ENCODE measurements at regions not wholly inside any gene's neighbourhood (a gene's known extent, or its start where the extent isn't known, plus 50 kb on each side); places are given as distances from the start of the nearest gene placed in this dataset.
A peak's percentile ranks its signal among the peaks of the same experiment; 100 is the strongest.
"Not testable (repeated sequence)": the region's sequence is repeated elsewhere in the genome, so short reads cannot be mapped to it uniquely, and the experiment has no call there.

DNA sequence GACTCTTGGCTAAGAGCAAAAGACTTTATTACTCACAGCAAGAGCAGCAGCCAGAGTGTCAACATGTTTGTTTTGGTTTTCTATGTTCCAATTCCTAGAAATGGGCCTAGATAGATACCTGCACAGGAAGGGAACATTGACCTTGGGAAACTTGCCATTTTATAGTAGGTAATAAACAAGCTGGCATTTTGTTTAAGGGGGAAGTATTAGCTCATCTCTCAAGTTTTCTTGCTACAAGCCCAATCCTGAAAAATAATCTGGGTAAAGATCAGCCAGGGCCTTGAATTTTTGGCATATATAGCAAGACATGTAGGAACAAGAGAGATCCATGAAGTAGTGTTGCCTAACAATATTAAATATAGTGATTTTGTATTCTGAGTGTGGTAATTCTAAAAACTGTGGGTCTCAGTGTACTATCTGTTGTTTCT, 51.4 kb upstream of the RGL1 start:
- intact Hi-C loops (cut with DNase I) = no loop called here
- Histone ChIP-seq H3K4me1 (ENCODE audit: control insufficient read depth in 1 of 2, insufficient read depth in 2 of 2, low read length in 2 of 2) (no peaks in the 10 kb centered on the region), H3K27ac (ENCODE audit: low read depth in 1 of 2, low read length in 2 of 2) (no peak overlapping the region), H3K36me3 (ENCODE audit: control insufficient read depth in 1 of 2, insufficient read depth in 2 of 2, low read length in 1 of 2) (no peaks in the 10 kb centered on the region), H3K27me3 (ENCODE audit: control insufficient read depth in 1 of 2, insufficient read depth in 2 of 2, low read length in 1 of 2) (no peaks in the 10 kb centered on the region), H3K4me3 (ENCODE audit: low read length in 2 of 2) (no peak overlapping the region), H3K9me3 (ENCODE audit: control insufficient read depth, low read length) (no peaks in the 10 kb centered on the region)
- ATAC-seq (ENCODE audit: low FRiP score) (peak; percentile 90), DNase-seq (no peak)

GRCh38 chr1:183744132-183744913, 60.6 kb upstream of the RGL1 start:
- intact Hi-C loops (cut with DNase I) = no loop called here
- Histone ChIP-seq H3K4me1 (ENCODE audit: control insufficient read depth in 1 of 2, insufficient read depth in 2 of 2, low read length in 2 of 2) (no peaks in the 10 kb centered on the region), H3K27ac (ENCODE audit: low read depth in 1 of 2, low read length in 2 of 2) (no peak overlapping the region), H3K36me3 (ENCODE audit: control insufficient read depth in 1 of 2, insufficient read depth in 2 of 2, low read length in 1 of 2) (peaks cover 0 to 3% of the 10 kb centered on the region in 2 donors), H3K9me3 (ENCODE audit: control insufficient read depth, low read length) (no peaks in the 10 kb centered on the region), H3K4me3 (ENCODE audit: low read length in 2 of 2) (no peak overlapping the region), H3K27me3 (ENCODE audit: control insufficient read depth in 1 of 2, insufficient read depth in 2 of 2, low read length in 1 of 2) (no peaks in the 10 kb centered on the region)
- ATAC-seq (ENCODE audit: low FRiP score) (no peak), DNase-seq (no peak)
- 71 to 74% methylated on average over 1 of the region's 1 CpG for WGBS, 2 donors

DNA sequence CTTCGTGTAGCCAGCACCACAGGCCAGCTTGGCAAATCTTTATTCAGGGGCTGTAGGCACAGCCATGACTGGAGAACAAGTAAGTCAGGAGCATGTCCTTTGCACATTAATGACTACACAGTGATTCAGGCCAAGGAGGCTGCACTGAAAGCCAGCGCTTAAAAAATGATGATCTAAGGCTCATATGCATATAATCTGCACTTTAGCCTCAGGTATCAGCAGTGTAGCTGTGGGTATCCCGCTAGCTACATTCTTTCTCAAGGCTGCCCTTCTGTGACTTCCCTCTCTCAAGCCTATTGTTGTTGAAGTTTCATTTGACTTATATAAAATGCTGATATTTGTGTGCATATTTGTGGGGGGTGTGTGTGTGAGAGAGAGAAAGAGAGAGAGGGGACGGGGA, 62.6 kb upstream of the RGL1 start:
- no peak overlapping the region for H3K27ac ChIP-seq (ENCODE audit: low read depth in 1 of 2, low read length in 2 of 2)
- ATAC-seq (ENCODE audit: low FRiP score) (no peak), DNase-seq (no peak)
- H3K4me1 ChIP-seq (ENCODE audit: control insufficient read depth in 1 of 2, insufficient read depth in 2 of 2, low read length in 2 of 2) = no peaks in the 10 kb centered on the region
- peaks cover 0 to 3% of the 10 kb centered on the region in 2 donors for H3K36me3 ChIP-seq (ENCODE audit: control insufficient read depth in 1 of 2, insufficient read depth in 2 of 2, low read length in 1 of 2)
- no peak overlapping the region for H3K4me3 ChIP-seq (ENCODE audit: low read length in 2 of 2)
- no peaks in the 10 kb centered on the region for H3K27me3 ChIP-seq (ENCODE audit: control insufficient read depth in 1 of 2, insufficient read depth in 2 of 2, low read length in 1 of 2)
- no peaks in the 10 kb centered on the region for H3K9me3 ChIP-seq (ENCODE audit: control insufficient read depth, low read length)
- WGBS, 2 donors = 90 to 95% methylated on average over 4 of the region's 4 CpGs
- intact Hi-C loops (cut with DNase I) = no loop called here

GRCh38 chr1:183739741-183740271, 65.1 kb upstream of the RGL1 start:
- peaks cover 0 to 3% of the 10 kb centered on the region in 2 donors for H3K36me3 ChIP-seq (ENCODE audit: control insufficient read depth in 1 of 2, insufficient read depth in 2 of 2, low read length in 1 of 2)
- intact Hi-C loops (cut with DNase I) = no loop called here
- H3K4me1 ChIP-seq (ENCODE audit: control insufficient read depth in 1 of 2, insufficient read depth in 2 of 2, low read length in 2 of 2) = no peaks in the 10 kb centered on the region
- no peaks in the 10 kb centered on the region for H3K9me3 ChIP-seq (ENCODE audit: control insufficient read depth, low read length)
- H3K27me3 ChIP-seq (ENCODE audit: control insufficient read depth in 1 of 2, insufficient read depth in 2 of 2, low read length in 1 of 2) = no peaks in the 10 kb centered on the region
- 75 to 79% methylated on average over 6 of the region's 6 CpGs for WGBS, 2 donors
- no peak overlapping the region for H3K27ac ChIP-seq (ENCODE audit: low read depth in 1 of 2, low read length in 2 of 2)
- DNase-seq = no peak
- no peak overlapping the region for H3K4me3 ChIP-seq (ENCODE audit: low read length in 2 of 2)
- no peak for ATAC-seq (ENCODE audit: low FRiP score)

DNA sequence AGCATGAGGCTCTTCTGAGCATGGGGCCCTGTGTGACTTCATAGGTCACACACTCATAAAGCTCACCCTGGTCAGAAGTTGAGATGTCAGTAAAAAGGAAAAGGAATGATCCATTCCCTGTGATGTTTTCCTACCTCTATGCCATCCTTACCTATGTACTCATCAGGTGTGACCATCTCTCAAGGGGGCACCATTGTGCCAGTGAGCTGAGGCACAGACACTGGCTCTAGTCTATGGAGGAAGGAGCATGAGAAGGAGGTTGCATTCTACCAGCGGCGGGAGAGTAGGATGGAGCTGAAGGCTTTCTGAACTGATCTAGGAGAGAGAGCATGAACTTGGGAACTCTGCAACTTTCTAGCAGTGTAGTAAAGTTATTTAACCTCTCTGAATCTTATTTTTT, 65.8 kb upstream of the RGL1 start:
- intact Hi-C loops (cut with DNase I) = no loop called here
- H3K27ac ChIP-seq (ENCODE audit: low read depth in 1 of 2, low read length in 2 of 2) = no peak overlapping the region
- ATAC-seq (ENCODE audit: low FRiP score) (no peak), DNase-seq (no peak)
- H3K36me3 ChIP-seq (ENCODE audit: control insufficient read depth in 1 of 2, insufficient read depth in 2 of 2, low read length in 1 of 2) = peaks cover 0 to 3% of the 10 kb centered on the region in 2 donors
- no peaks in the 10 kb centered on the region for H3K9me3 ChIP-seq (ENCODE audit: control insufficient read depth, low read length)
- 96 to 99% methylated on average over 2 of the region's 2 CpGs for WGBS, 2 donors
- H3K27me3 ChIP-seq (ENCODE audit: control insufficient read depth in 1 of 2, insufficient read depth in 2 of 2, low read length in 1 of 2) = no peaks in the 10 kb centered on the region
- no peak overlapping the region for H3K4me3 ChIP-seq (ENCODE audit: low read length in 2 of 2)
- no peaks in the 10 kb centered on the region for H3K4me1 ChIP-seq (ENCODE audit: control insufficient read depth in 1 of 2, insufficient read depth in 2 of 2, low read length in 2 of 2)

DNA sequence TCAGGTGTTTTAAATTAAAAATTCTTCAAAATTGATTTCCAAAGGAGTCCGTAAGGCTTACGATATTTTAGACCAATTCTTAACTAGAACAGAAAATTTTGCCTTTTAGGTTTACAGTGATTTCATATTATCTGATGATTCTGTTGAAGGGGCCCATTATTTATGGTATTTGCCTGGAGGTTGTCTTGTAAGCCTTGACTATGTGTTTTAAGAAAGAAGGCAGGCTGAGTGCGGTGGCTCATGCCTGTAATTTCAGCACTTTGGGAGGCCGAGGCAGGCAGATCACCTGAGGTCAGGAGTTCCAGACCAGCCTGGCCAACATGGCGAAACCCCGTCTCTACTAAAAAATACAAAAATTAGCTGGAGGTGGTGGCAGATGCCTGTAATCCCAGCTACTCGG, 67.0 kb upstream of the RGL1 start:
- H3K4me3 ChIP-seq (ENCODE audit: low read length in 2 of 2); H3K27me3 ChIP-seq (ENCODE audit: control insufficient read depth in 1 of 2, insufficient read depth in 2 of 2, low read length in 1 of 2); H3K27ac ChIP-seq (ENCODE audit: low read depth in 1 of 2, low read length in 2 of 2); H3K9me3 ChIP-seq (ENCODE audit: control insufficient read depth, low read length); intact Hi-C loops (cut with DNase I); ATAC-seq (ENCODE audit: low FRiP score); H3K36me3 ChIP-seq (ENCODE audit: control insufficient read depth in 1 of 2, insufficient read depth in 2 of 2, low read length in 1 of 2); H3K4me1 ChIP-seq (ENCODE audit: control insufficient read depth in 1 of 2, insufficient read depth in 2 of 2, low read length in 2 of 2); DNase-seq: not testable (repeated sequence)
- WGBS, 2 donors = 96 to 97% methylated on average over 7 of the region's 7 CpGs

DNA sequence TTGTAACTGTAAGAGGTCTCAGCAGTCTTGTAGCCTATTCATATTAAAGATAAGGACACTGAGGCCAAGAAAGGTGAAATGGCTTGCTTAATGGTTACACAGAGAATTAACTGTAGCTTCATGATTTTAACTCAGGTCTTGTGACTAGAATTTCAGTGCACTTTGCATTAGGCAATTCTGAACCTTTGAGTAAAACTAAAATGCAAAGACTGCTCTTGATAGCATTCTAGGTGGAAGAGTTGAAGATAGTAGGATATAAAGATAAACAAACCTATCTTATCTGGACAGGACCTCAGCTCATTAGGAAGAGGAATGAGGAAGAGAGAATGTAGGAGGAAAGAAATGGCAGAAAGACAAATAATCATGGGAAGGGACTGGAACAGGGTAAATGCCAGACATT, 68.6 kb upstream of the RGL1 start:
- no peaks in the 10 kb centered on the region for H3K4me1 ChIP-seq (ENCODE audit: control insufficient read depth in 1 of 2, insufficient read depth in 2 of 2, low read length in 2 of 2)
- no peak for ATAC-seq (ENCODE audit: low FRiP score)
- H3K36me3 ChIP-seq (ENCODE audit: control insufficient read depth in 1 of 2, insufficient read depth in 2 of 2, low read length in 1 of 2) = no peaks in the 10 kb centered on the region
- no peak for DNase-seq
- no peaks in the 10 kb centered on the region for H3K27me3 ChIP-seq (ENCODE audit: control insufficient read depth in 1 of 2, insufficient read depth in 2 of 2, low read length in 1 of 2)
- intact Hi-C loops (cut with DNase I) = no loop called here
- H3K4me3 ChIP-seq (ENCODE audit: low read length in 2 of 2) = no peak overlapping the region
- no peak overlapping the region for H3K27ac ChIP-seq (ENCODE audit: low read depth in 1 of 2, low read length in 2 of 2)
- H3K9me3 ChIP-seq (ENCODE audit: control insufficient read depth, low read length) = no peaks in the 10 kb centered on the region

DNA sequence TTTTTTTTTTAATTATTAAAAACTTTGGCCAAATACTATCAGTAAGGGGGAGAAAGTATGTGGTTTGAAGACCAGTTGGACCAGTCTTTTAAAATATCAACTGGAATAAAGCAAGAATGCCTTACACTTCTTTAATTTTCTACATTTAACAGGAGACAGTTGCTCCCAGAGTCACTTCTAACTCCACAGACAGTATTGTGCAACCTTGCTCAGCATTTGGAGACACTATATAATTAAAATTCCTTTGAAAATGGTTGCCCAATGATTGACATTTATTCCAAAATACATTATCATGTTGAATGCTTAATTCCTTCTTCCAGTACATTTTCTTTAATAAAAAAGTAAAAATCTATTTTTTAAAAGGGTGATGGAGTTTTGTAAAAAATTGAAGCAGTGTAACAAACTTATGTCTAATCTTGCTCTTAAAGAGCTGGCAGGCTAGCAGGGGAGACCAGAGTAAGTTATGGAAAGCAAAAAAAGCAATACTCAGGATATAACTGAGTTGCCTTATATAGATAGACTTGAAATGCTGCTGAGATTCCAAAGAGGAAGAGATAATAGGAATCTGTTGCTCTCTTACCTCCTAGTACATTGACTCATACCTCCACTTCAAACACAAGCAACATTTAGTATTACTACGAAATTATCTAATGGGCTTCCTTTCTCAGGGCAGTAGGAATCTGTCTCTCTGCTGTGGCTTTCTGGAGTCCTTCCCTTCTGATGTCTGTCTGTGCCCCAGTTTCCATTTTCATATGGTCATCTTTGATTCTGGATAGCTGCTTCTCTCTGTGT, 69.7 kb upstream of the RGL1 start:
- Histone ChIP-seq H3K27ac (ENCODE audit: low read depth in 1 of 2, low read length in 2 of 2) (no peak overlapping the region), H3K9me3 (ENCODE audit: control insufficient read depth, low read length) (no peaks in the 10 kb centered on the region), H3K4me1 (ENCODE audit: control insufficient read depth in 1 of 2, insufficient read depth in 2 of 2, low read length in 2 of 2) (no peaks in the 10 kb centered on the region), H3K36me3 (ENCODE audit: control insufficient read depth in 1 of 2, insufficient read depth in 2 of 2, low read length in 1 of 2) (no peaks in the 10 kb centered on the region), H3K4me3 (ENCODE audit: low read length in 2 of 2) (no peak overlapping the region), H3K27me3 (ENCODE audit: control insufficient read depth in 1 of 2, insufficient read depth in 2 of 2, low read length in 1 of 2) (no peaks in the 10 kb centered on the region)
- DNase-seq (no peak), ATAC-seq (ENCODE audit: low FRiP score) (peak; percentile 55)
- intact Hi-C loops (cut with DNase I) = no loop called here
- 65 to 71% methylated on average over 1 of the region's 1 CpG for WGBS, 2 donors
